SK-N-SH treated with all-trans-retinoic acid at 6 μM for 48 hours (cell line): ENCODE measurements at regions not wholly inside any gene's neighbourhood (a gene's known extent, or its start where the extent isn't known, plus 50 kb on each side); places are given as distances from the start of the nearest gene placed in this dataset.

Experiments used
- ATAC-seq: fragments of 200-7000 bp; cut with Tn5 transposase; 3 replicates; pipeline ENCODE4 v1.9.1; 2020; ENCODE audit warnings: mild to moderate bottlenecking, moderate library complexity
- ARNTL ChIP-seq: fragments of 450-650 bp; formaldehyde crosslinking; IDR thresholded peaks from 2 replicates; pipeline ENCODE4 v1.5.0; 2020; ENCODE audit warnings: low read depth, mild to moderate bottlenecking, moderate library complexity, borderline replicate concordance
- BACH2 ChIP-seq: fragments of 250-450 bp; sonication (Bioruptor Pico); IDR thresholded peaks from 2 replicates; pipeline ENCODE4 v1.9.0; 2021; ENCODE audit warnings: mild to moderate bottlenecking, borderline replicate concordance
- CREB5 ChIP-seq: fragments of 250-450 bp; sonication (Bioruptor Pico); IDR thresholded peaks from 2 replicates; pipeline ENCODE4 v1.5.1; 2020; ENCODE audit warnings: low read depth, mild to moderate bottlenecking, moderate library complexity
- CSDC2 ChIP-seq: fragments of 250-450 bp; sonication (Bioruptor Pico); IDR thresholded peaks from 2 replicates; pipeline ENCODE4 v1.5.0; 2020; ENCODE audit warnings: mild to moderate bottlenecking, moderate library complexity
- CSRNP3 ChIP-seq: fragments of 250-450 bp; sonication (Bioruptor Pico); IDR thresholded peaks from 2 replicates; pipeline ENCODE4 v1.5.1; 2021; ENCODE audit warnings: mild to moderate bottlenecking, moderate library complexity
- GLIS3 ChIP-seq: fragments of 250-450 bp; sonication (Bioruptor Pico); IDR thresholded peaks from 2 replicates; pipeline ENCODE4 v1.5.0; 2020; ENCODE audit warnings: mild to moderate bottlenecking, moderate library complexity
- ISL1 ChIP-seq: fragments of 250-450 bp; sonication (Bioruptor Pico); IDR thresholded peaks from 2 replicates; pipeline ENCODE4 v2.1.2; 2022; ENCODE audit warnings: mild to moderate bottlenecking, moderate library complexity
- OSR1 ChIP-seq: fragments of 250-450 bp; sonication (Bioruptor Pico); IDR thresholded peaks from 2 replicates; pipeline ENCODE4 v1.8.0; 2022; ENCODE audit warnings: moderate library complexity, mild to moderate bottlenecking, inconsistent platforms
- PPARA ChIP-seq: fragments of 250-450 bp; sonication (Bioruptor Pico); IDR thresholded peaks from 2 replicates; pipeline ENCODE4 v1.5.0; 2020; ENCODE audit warnings: mild to moderate bottlenecking, borderline replicate concordance
- RARB ChIP-seq: fragments of 250-450 bp; sonication (Bioruptor Pico); IDR thresholded peaks from 2 replicates; pipeline ENCODE4 v1.8.0; 2021; ENCODE audit warnings: mild to moderate bottlenecking, moderate library complexity
- SNAI2 ChIP-seq: fragments of 250-450 bp; sonication (Bioruptor Pico); IDR thresholded peaks from 2 replicates; pipeline ENCODE4 v1.5.0; 2020; ENCODE audit warnings: mild to moderate bottlenecking, moderate library complexity
- TCF4 ChIP-seq: fragments of 250-450 bp; sonication (Bioruptor Pico); IDR thresholded peaks from 2 replicates; pipeline ENCODE4 v1.8.0; 2021; ENCODE audit warnings: mild to moderate bottlenecking, moderate library complexity, borderline replicate concordance
- TOX ChIP-seq: fragments of 250-450 bp; sonication (Bioruptor Pico); IDR thresholded peaks from 2 replicates; pipeline ENCODE4 v1.8.0; 2021; ENCODE audit warnings: mild to moderate bottlenecking, moderate library complexity, borderline replicate concordance
- ZC3H10 ChIP-seq: fragments of 250-450 bp; sonication (Bioruptor Pico); IDR thresholded peaks from 2 replicates; pipeline ENCODE4 v1.5.1; 2021; ENCODE audit warnings: mild to moderate bottlenecking, moderate library complexity
- ZFP3 ChIP-seq: fragments of 250-450 bp; sonication (Bioruptor Pico); IDR thresholded peaks from 2 replicates; pipeline ENCODE4 v1.5.0; 2020; ENCODE audit warnings: mild to moderate bottlenecking, moderate library complexity
- ZFP30 ChIP-seq: fragments of 450-650 bp; formaldehyde crosslinking; IDR thresholded peaks from 2 replicates; pipeline ENCODE4 v1.5.0; 2022; ENCODE audit warnings: mild to moderate bottlenecking, moderate library complexity
- ZNF565 ChIP-seq: fragments of 450-650 bp; formaldehyde crosslinking; conservative IDR thresholded peaks from 2 replicates; pipeline ENCODE4 v1.5.0; 2020; ENCODE audit warnings: low read depth, mild to moderate bottlenecking, moderate library complexity
- ZNF70 ChIP-seq: fragments of 450-650 bp; formaldehyde crosslinking; IDR thresholded peaks from 2 replicates; pipeline ENCODE4 v1.5.0; 2020; ENCODE audit warnings: mild to moderate bottlenecking, moderate library complexity
- ZNF8 ChIP-seq: fragments of 450-650 bp; formaldehyde crosslinking; IDR thresholded peaks from 2 replicates; pipeline ENCODE4 v1.5.0; 2020; ENCODE audit warnings: mild to moderate bottlenecking, moderate library complexity
- TF ChIP-seq, protein P1 (sequence below): fragments of 250-450 bp; sonication (Bioruptor Pico); IDR thresholded peaks from 2 replicates; pipeline ENCODE4 v1.8.0; 2020; ENCODE audit warnings: mild to moderate bottlenecking, moderate library complexity, borderline replicate concordance
- TF ChIP-seq, protein P2 (sequence below): fragments of 250-450 bp; sonication (Bioruptor Pico); IDR thresholded peaks from 2 replicates; pipeline ENCODE4 v1.8.0; 2021; ENCODE audit warnings: low read depth, mild to moderate bottlenecking, moderate library complexity, borderline replicate concordance

GRCh38 chr18:70870292-70870691 lies 581.4 kb downstream of the SOCS6 start (continued):
- TF ChIP-seq, protein P1, sequence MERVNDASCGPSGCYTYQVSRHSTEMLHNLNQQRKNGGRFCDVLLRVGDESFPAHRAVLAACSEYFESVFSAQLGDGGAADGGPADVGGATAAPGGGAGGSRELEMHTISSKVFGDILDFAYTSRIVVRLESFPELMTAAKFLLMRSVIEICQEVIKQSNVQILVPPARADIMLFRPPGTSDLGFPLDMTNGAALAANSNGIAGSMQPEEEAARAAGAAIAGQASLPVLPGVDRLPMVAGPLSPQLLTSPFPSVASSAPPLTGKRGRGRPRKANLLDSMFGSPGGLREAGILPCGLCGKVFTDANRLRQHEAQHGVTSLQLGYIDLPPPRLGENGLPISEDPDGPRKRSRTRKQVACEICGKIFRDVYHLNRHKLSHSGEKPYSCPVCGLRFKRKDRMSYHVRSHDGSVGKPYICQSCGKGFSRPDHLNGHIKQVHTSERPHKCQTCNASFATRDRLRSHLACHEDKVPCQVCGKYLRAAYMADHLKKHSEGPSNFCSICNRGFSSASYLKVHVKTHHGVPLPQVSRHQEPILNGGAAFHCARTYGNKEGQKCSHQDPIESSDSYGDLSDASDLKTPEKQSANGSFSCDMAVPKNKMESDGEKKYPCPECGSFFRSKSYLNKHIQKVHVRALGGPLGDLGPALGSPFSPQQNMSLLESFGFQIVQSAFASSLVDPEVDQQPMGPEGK (CRISPR knock-in tag), result no peak
- TF ChIP-seq ZC3H10 (CRISPR knock-in tag), result no peak
- no peak for TF ChIP-seq TOX (CRISPR knock-in tag)

- no peak for TF ChIP-seq TOX (CRISPR knock-in tag)
- no peak for TF ChIP-seq ISL1 (CRISPR knock-in tag)
- TF ChIP-seq RARB (CRISPR knock-in tag), result no peak
- no peak for TF ChIP-seq BACH2 (CRISPR knock-in tag)
- no peak for TF ChIP-seq PPARA
- TF ChIP-seq, protein P2, sequence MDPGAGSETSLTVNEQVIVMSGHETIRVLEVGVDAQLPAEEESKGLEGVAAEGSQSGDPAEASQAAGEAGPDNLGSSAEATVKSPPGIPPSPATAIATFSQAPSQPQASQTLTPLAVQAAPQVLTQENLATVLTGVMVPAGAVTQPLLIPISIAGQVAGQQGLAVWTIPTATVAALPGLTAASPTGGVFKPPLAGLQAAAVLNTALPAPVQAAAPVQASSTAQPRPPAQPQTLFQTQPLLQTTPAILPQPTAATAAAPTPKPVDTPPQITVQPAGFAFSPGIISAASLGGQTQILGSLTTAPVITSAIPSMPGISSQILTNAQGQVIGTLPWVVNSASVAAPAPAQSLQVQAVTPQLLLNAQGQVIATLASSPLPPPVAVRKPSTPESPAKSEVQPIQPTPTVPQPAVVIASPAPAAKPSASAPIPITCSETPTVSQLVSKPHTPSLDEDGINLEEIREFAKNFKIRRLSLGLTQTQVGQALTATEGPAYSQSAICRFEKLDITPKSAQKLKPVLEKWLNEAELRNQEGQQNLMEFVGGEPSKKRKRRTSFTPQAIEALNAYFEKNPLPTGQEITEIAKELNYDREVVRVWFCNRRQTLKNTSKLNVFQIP (CRISPR knock-in tag), result no peak
- TF ChIP-seq, protein P1 (CRISPR knock-in tag), result no peak
- no peak for TF ChIP-seq GLIS3
- no peak for TF ChIP-seq ZFP30 (CRISPR knock-in tag)
- no peak for TF ChIP-seq OSR1 (CRISPR knock-in tag)
- TF ChIP-seq ARNTL, result no peak
- TF ChIP-seq ZC3H10 (CRISPR knock-in tag), result no peak
- TF ChIP-seq ZNF8 (CRISPR knock-in tag), result no peak
- no peak for TF ChIP-seq ZNF70 (CRISPR knock-in tag)
- no peak for ATAC-seq
Observed at GRCh38 chr18:70848329-70848728, 559.5 kb downstream of the SOCS6 start.

GRCh38 chr18:70840649-70841048 lies 551.8 kb downstream of the SOCS6 start:
- TF ChIP-seq OSR1 (CRISPR knock-in tag), result no peak
- no peak for TF ChIP-seq CSDC2 (CRISPR knock-in tag)
- no peak for TF ChIP-seq GLIS3
- TF ChIP-seq ZNF565 (CRISPR knock-in tag), result no peak
- no peak for TF ChIP-seq ZFP30 (CRISPR knock-in tag)
- TF ChIP-seq TCF4 (CRISPR knock-in tag), result no peak
- TF ChIP-seq SNAI2, result no peak
- no peak for TF ChIP-seq CSRNP3 (CRISPR knock-in tag)
- TF ChIP-seq, protein P2 (CRISPR knock-in tag), result no peak
- no peak for ATAC-seq

GRCh38 chr18:70827632-70828031 lies 538.8 kb downstream of the SOCS6 start:
- ATAC-seq, result no peak
- TF ChIP-seq ZFP3 (no peak), CSDC2 (CRISPR knock-in tag) (no peak), TOX (CRISPR knock-in tag) (no peak), OSR1 (CRISPR knock-in tag) (no peak), RARB (CRISPR knock-in tag) (no peak), TCF4 (CRISPR knock-in tag) (no peak), CREB5 (CRISPR knock-in tag) (no peak), ARNTL (no peak), PPARA (no peak), BACH2 (CRISPR knock-in tag) (no peak), SNAI2 (no peak)
- TF ChIP-seq, protein P2 (CRISPR knock-in tag), result no peak
